Hematopoietic multipotent progenitor cell (in vitro differentiated cells): ENCODE measurements at regions not wholly inside any gene's neighbourhood (a gene's known extent, or its start where the extent isn't known, plus 50 kb on each side); places are given as distances from the start of the nearest gene placed in this dataset.

ENCODE experiments used
- DNase-seq, 3 donors: peaks; one replicate each; pipeline ENCODE4 v3.0.0-alpha.2; 2011 to 2015; ENCODE audit warnings: low read depth in 2 of 3, low spot score in 2 of 3

GRCh38 chr12:53830631-53831030 is 78.9 kb upstream of the CISTR start:
- no peak for DNase-seq

DNA sequence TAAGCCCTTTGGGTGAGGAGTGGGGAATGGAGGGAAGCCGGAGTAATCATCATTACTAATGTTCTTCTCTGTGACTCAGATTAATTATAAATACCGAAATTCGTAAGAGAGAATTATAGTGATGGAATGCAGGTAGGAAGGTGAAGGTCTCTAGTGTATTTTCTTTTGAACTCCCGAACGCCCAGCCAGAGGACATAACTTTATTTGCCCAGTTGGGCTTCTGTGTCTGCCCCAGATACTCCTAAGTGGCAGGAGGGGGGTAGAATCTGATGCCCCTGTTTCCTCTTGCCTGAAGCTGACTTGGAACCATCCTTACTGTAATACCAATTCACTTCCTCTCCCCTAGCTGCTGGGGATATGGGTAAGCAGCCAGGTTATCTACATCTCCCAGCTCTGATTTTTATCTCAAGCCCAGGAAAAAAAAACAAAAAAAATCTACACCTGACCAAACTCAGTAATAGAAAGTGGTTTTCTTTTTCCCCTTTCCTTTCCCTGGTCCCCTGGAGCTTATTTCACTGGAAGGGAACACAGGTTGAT is 84.4 kb upstream of the CISTR start:
- DNase-seq, result no peak

DNA sequence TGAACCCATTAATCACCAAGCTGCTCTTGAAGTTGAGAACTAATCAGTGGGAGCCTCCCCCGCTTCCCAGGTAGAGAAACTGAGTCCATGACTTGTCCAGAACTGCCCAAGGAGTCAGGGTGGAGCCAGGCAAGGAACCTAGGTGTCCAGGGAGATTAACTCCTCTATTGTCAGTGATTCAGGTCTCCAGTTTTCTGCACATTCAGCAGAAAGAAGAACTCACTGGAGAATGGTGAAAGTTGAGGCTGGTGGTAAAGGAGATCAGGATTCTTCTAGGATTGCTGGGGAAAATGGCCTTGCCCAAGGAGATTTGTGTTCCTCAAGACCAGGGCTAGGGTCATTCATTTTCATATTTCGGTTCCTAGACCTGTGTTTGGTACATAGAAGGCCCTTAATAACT is 87.2 kb upstream of the CISTR start:
- no peak for DNase-seq

GRCh38 chr12:53840316-53840715 is 88.5 kb upstream of the CISTR start:
- DNase-seq, result no peak

DNA sequence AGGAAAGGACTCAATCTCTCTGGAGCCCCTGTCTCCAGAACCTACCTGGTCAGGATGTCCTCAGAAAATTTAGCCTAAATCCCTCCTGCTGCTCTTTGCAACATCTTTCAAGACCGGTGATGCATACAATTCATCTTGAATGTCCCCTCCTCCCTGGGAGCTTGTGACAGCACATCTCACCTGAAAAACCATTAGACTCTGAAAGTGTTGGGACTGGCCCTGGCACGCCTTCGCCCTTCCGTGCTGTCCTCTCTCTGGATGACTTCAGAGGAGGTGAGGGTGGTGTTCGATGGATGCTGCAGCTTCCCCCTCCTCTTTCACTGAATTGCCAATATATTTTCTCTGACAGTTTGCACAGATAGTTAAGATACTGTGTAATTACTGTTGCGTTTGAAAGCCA is 90.9 kb upstream of the CISTR start:
- DNase-seq, result no peak

DNA sequence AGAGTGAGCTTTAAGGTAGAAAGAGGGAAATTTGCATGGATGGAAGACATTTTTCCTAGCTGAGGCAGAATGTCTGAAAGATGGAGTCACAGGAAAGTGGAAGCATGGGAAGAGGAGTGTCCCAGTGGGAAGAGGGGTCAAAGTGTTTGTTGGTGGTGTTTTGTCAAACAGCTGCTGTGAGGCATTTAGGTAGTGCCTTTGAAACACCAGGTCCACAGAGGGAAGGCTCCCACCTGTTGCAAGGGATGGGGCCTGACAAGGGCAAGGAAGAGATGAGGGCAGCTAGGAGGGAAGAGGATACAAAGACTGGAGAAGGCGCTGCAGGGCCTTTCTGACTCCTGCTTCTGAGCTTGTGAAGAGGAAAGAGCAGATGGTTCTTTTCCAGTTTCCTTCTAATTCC is 91.8 kb upstream of the CISTR start:
- no peak for DNase-seq

DNA sequence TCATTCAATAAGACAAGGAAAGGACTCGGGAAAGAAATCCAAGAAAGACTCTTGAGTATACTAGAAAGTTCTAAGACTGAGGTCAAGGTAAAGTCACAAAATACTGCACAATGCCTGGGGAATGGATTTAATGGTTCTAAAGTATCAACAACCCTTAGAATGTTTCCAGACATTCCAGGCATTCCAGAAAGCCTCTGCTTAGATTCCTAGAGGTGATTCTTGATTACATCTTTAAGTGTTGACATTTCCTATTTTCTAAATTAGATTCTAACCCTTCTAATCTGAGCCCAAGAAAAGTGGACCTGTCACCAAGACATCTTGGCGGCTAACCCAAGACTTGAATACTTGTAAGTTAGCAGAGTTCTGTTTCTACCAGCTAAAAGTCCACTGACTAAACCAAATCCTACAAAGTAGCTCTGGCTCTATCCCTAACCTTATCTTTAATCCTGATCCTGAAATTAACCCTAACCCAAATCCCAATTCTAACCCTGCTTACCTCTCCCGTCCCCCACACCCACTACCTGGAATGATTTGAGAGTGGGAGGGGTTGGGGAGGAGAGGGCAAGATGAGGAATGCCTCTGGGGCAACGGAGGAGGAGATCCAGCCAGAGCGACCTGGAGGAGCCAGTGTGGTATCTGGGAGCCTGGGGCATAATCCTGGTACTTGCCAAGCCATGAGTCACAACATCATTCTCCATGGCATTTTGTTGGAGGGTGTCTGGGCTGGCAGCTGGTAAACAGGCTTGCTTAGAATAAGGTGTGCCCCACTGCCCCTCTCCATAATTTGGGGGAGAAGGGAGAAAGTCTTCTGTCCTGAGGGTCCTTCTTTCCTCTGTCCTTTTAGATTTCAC is 93.4 kb upstream of the HOXC13 start:
- no peak for DNase-seq

GRCh38 chr12:53845932-53846331 is 92.7 kb upstream of the HOXC13 start:
- no peak for DNase-seq

DNA sequence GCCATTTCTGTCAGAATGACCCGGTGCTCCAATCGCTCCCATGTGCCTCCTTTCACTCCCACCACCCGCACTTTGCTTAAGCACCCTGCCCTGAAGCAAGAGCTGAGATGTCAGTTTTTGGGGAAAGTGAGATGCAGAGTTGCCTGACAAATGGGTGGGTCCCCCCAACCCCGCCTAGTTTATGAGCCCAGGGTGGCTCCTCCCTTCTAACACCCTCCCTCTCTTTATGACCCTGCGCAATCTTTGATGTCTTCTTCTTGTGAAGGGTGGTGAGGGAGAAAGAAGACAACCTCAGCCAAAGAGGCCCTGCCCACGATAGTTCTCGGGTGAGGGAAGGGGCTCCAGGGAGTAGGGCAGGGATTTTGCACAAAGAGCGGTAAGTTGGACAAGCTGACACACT is 89.5 kb upstream of the HOXC13 start:
- no peak for DNase-seq

- DNase-seq, result no peak
Measured at GRCh38 chr12:53849656-53850055, 89.0 kb upstream of the HOXC13 start.

- no peak for DNase-seq
Measured at GRCh38 chr12:53852061-53852460, 86.6 kb upstream of the HOXC13 start.

- DNase-seq, result no peak
Measured at GRCh38 chr12:53852992-53853391, 85.6 kb upstream of the HOXC13 start.

GRCh38 chr12:53854701-53855316 is 83.8 kb upstream of the HOXC13 start:
- DNase-seq, result no peak

GRCh38 chr12:53856132-53856531 is 82.5 kb upstream of the HOXC13 start:
- DNase-seq, result no peak

GRCh38 chr12:53857666-53858065 is 81.0 kb upstream of the HOXC13 start:
- DNase-seq, result no peak

DNA sequence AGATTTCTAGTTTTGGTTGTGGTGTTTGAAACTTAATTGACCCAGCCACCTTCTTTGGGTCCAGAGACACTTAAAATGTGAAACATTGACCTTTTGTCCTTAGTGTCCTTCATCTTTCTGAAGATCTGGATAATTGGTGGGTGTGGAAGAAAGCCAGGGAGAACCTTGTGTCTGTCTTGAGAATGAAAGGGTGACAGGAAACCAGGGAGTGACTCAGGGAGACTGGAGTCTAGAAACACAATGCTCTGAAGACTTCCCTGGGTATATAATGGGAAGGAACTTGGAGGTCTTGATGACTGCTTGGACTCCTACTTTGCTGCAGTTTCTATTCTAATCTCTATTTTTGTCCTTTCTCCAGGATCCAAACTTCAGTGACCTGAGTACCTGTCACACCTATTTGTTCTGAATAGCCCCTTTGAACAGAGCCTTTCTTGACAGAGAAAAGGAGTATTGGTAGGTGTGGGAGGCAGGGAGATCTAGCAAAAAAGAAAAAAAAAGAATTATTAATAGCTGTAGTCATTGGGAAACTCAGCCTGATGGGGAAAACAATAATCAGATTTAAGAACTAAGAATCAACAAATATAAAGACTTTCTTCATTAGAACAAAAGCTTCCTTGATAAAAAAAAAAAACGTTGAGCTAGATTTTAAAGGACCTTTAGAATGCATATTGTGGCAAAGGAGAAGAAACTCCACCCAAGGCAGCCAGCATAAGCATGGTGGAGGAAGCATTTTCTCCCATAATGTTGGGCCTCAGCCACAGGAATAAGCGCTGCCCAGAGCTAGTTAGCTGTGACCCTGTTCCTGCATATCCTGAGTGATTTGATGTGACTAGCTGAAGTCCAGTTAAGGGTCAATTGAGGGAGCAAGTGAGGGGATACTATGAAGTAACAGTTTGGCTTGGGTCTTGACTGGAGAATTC is 77.9 kb upstream of the HOXC13 start:
- no peak for DNase-seq

DNA sequence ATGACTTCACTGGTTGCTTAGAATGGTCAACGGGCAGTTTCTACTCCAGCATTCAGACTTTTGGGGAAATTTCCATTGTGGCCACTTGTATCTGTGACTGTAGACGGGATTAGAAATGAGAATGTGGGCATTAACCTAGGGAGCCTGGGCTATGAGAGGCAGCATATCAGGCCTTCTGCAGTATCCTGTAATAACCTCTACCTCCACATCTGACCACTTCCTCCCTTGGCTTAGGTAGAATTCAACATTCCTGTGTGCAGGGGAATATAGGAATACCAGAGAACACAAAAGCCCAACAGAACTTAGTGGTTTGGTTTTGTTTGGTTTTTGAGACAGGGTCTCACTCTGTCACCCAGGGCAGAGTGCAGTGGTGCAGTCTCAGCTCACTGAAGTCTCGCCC is 76.4 kb upstream of the HOXC13 start:
- no peak for DNase-seq

GRCh38 chr12:53862831-53863230 is 75.8 kb upstream of the HOXC13 start:
- no peak for DNase-seq

GRCh38 chr12:53866727-53867126 is 71.9 kb upstream of the HOXC13 start:
- DNase-seq, result no peak

- DNase-seq, result no peak
Measured at GRCh38 chr12:53867216-53868012, 71.2 kb upstream of the HOXC13 start.
